ENCODE measurements at regions not wholly inside any gene's neighbourhood (a gene's known extent, or its start where the extent isn't known, plus 50 kb on each side); places are given as distances from the start of the nearest gene placed in this dataset.

DNA sequence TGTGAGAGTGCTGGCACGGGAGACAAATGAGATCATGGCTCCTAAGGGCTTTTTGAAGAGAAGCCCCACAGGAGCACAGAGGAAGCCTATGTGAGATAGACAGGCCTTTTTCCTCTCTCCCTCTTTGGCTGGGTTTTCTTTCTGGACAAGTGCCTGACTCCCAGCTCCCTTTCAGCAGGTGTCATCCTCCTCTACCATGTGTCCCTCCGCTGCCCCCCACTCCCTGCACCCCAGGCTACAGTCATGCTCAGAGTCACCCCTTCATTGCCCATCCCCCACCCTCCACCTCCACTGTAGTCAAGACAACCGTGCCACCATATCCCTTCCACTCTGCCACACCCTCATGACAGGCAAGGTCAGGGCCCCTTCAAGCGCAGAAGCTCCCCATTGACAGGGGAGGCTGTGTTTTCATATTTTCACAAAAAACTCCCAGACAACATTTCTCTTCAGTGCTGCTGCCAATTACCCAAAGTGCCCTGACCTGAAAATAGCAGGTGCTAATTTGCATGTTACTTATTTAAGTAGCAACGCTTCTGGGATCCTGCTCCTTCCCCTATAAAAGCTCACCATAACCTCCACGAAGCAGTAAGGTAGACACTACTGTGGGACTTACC is 92.1 kb upstream of the IPO9 start:
- H3K36me3 ChIP-seq (replicated peaks in 1 of 2; ENCODE audit: control insufficient read depth in 1 of 2, insufficient read depth in 2 of 2, low read length in 1 of 2) = peaks cover 2 to 20% of the 10 kb centered on the region in 2 experiments
- H3K9ac ChIP-seq = peak overlapping the region; percentile 84
- no peaks in the 10 kb centered on the region for H3K27me3 ChIP-seq (ENCODE audit: insufficient read depth)
- H3F3A ChIP-seq (replicated peaks; ENCODE audit: insufficient read depth) = peaks cover 33% of the 10 kb centered on the region
- no peaks in the 10 kb centered on the region for H3K9me2 ChIP-seq
- H3K4me2 ChIP-seq = peak overlapping the region; percentile 81
- ChIA-PET CTCF (interaction anchor here (1.0 to 2.6 kb wide), 6 partner anchors 27 to 255 kb away, joined by 3 to 14 read pairs (median 7); no protein-coding TSS in a partner anchor), POLR2A (no interaction called here)
- H3K4me1 ChIP-seq (ENCODE audit: control insufficient read depth in 1 of 2, insufficient read depth in 2 of 2, low read depth in 1 of 2, low read length in 1 of 2) = peaks cover 28 to 50% of the 10 kb centered on the region in 2 experiments; a peak in 3 of 4 replicates
- H3K27ac ChIP-seq (ENCODE audit: low read depth in 2 of 2, low read length in 1 of 2) = peak overlapping the region; percentile 54 to 98; a peak in 3 of 4 replicates
- H3K4me3 ChIP-seq (ENCODE audit: low read depth in 2 of 2, low read length in 1 of 2) = no peak overlapping the region; a peak in 1 of 4 replicates
- H4K20me1 ChIP-seq (ENCODE audit: insufficient read depth) = peaks cover 3% of the 10 kb centered on the region; the same call in 1 of the 2 replicates
- DNase-seq = no peak
- no peak overlapping the region for H2AFZ ChIP-seq (ENCODE audit: low read depth)
- peaks cover 100% of the 10 kb centered on the region for H3K79me2 ChIP-seq (ENCODE audit: insufficient read depth)
- TF ChIP-seq GABPA (IDR thresholded peaks at IDR 0.05; ENCODE audit: low read depth) (no peak), CHD2 (IDR thresholded peaks at IDR 0.05; ENCODE audit: low read length, partially characterized antibody) (no peak), FOXM1 (IDR thresholded peaks at IDR 0.05; ENCODE audit: low read depth) (no peak), JUND (IDR thresholded peaks at IDR 0.05) (no peak), YY1 (IDR thresholded peaks at IDR 0.05; ENCODE audit: low read depth) (no peak), POLR2AphosphoS5 (IDR thresholded peaks at IDR 0.05; ENCODE audit: low read depth, low read length) (no peak), NFIC (IDR thresholded peaks at IDR 0.05; ENCODE audit: borderline replicate concordance) (no peak), FOSL2 (IDR thresholded peaks at IDR 0.05; ENCODE audit: borderline replicate concordance, low read depth) (no peak)
- TF ChIP-seq, protein P1, sequence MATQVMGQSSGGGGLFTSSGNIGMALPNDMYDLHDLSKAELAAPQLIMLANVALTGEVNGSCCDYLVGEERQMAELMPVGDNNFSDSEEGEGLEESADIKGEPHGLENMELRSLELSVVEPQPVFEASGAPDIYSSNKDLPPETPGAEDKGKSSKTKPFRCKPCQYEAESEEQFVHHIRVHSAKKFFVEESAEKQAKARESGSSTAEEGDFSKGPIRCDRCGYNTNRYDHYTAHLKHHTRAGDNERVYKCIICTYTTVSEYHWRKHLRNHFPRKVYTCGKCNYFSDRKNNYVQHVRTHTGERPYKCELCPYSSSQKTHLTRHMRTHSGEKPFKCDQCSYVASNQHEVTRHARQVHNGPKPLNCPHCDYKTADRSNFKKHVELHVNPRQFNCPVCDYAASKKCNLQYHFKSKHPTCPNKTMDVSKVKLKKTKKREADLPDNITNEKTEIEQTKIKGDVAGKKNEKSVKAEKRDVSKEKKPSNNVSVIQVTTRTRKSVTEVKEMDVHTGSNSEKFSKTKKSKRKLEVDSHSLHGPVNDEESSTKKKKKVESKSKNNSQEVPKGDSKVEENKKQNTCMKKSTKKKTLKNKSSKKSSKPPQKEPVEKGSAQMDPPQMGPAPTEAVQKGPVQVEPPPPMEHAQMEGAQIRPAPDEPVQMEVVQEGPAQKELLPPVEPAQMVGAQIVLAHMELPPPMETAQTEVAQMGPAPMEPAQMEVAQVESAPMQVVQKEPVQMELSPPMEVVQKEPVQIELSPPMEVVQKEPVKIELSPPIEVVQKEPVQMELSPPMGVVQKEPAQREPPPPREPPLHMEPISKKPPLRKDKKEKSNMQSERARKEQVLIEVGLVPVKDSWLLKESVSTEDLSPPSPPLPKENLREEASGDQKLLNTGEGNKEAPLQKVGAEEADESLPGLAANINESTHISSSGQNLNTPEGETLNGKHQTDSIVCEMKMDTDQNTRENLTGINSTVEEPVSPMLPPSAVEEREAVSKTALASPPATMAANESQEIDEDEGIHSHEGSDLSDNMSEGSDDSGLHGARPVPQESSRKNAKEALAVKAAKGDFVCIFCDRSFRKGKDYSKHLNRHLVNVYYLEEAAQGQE (IDR thresholded peaks at IDR 0.05; ENCODE audit: low read depth, low read length) = no peak
- WGBS (ENCODE audit: low lambda C conversion rate) = 88% methylated on average over 6 of the region's 6 CpGs
- H3K9me3 ChIP-seq = no peaks in the 10 kb centered on the region

DNA sequence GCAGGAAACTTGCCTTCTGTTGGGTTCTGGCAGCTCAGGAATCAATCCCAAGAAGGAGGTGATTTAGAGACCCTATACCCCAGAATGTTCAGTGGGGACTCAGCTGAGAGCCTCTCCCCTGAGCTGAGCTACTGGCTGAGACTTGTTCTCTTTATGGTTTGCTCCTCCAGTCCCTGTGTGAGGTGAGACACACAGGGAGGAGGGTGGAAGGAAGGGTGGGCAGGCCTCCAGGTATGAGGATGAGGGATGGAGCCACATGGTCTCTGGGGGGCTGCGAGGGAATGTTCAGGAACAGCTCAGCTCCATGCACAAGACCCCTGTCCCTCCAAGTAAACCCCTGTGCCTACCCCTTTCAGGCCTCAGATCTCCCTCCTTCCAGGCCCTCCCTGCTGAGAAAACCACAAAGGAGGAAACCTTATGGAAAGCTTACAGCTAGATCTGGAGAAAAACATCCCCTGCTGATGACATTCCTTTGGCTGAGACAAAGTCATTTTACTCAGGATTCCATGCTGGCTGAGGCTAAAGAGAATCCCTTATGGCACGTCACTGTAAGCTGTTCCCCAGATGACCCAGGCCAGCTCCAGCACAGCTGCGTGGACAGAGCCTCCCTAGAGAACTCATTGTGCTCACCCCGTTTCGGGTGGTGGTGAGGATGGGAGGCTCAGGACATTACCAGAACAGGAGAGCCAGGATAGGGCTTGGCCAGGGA is 91.5 kb upstream of the IPO9 start:
- Histone ChIP-seq H3K9me3 (no peaks in the 10 kb centered on the region), H3K4me2 (peak overlapping the region; percentile 81), H4K20me1 (ENCODE audit: insufficient read depth) (no peaks in the 10 kb centered on the region; the same call in 1 of the 2 replicates), H2AFZ (ENCODE audit: low read depth) (no peak overlapping the region), H3K9ac (peak overlapping the region; percentile 84), H3K27ac (ENCODE audit: low read depth in 2 of 2, low read length in 1 of 2) (peak overlapping the region; percentile 54 to 98; a peak in 3 of 4 replicates), H3K36me3 (replicated peaks in 1 of 2; ENCODE audit: control insufficient read depth in 1 of 2, insufficient read depth in 2 of 2, low read length in 1 of 2) (peaks cover 2 to 22% of the 10 kb centered on the region in 2 experiments), H3K79me2 (ENCODE audit: insufficient read depth) (peaks cover 100% of the 10 kb centered on the region), H3K4me3 (ENCODE audit: low read depth in 2 of 2, low read length in 1 of 2) (no peak overlapping the region; a peak in 1 of 4 replicates), H3K27me3 (ENCODE audit: insufficient read depth) (no peaks in the 10 kb centered on the region), H3K9me2 (no peaks in the 10 kb centered on the region), H3K4me1 (ENCODE audit: control insufficient read depth in 1 of 2, insufficient read depth in 2 of 2, low read depth in 1 of 2, low read length in 1 of 2) (peaks cover 25 to 51% of the 10 kb centered on the region in 2 experiments; a peak in 3 of 4 replicates), H3F3A (replicated peaks; ENCODE audit: insufficient read depth) (peaks cover 38% of the 10 kb centered on the region)
- POLR2A ChIA-PET = no interaction called here
- WGBS (ENCODE audit: low lambda C conversion rate) = 60% methylated on average over 5 of the region's 5 CpGs
- CTCF ChIA-PET = interaction anchor here (1.0 to 2.6 kb wide), 6 partner anchors 28 to 256 kb away, joined by 3 to 14 read pairs (median 7); no protein-coding TSS in a partner anchor
- TF ChIP-seq TCF12 (IDR thresholded peaks at IDR 0.05) = peak; percentile 46; the same call in 1 of the 2 replicates
- TF ChIP-seq, protein P1 (IDR thresholded peaks at IDR 0.05; ENCODE audit: low read depth, low read length) = peak; percentile 58; the same call in 1 of the 2 replicates
- no peak for TF ChIP-seq MXI1 (IDR thresholded peaks at IDR 0.05; ENCODE audit: low read depth, low read length)
- TF ChIP-seq, protein P2, sequence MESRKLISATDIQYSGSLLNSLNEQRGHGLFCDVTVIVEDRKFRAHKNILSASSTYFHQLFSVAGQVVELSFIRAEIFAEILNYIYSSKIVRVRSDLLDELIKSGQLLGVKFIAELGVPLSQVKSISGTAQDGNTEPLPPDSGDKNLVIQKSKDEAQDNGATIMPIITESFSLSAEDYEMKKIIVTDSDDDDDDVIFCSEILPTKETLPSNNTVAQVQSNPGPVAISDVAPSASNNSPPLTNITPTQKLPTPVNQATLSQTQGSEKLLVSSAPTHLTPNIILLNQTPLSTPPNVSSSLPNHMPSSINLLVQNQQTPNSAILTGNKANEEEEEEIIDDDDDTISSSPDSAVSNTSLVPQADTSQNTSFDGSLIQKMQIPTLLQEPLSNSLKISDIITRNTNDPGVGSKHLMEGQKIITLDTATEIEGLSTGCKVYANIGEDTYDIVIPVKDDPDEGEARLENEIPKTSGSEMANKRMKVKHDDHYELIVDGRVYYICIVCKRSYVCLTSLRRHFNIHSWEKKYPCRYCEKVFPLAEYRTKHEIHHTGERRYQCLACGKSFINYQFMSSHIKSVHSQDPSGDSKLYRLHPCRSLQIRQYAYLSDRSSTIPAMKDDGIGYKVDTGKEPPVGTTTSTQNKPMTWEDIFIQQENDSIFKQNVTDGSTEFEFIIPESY (IDR thresholded peaks at IDR 0.05; ENCODE audit: borderline replicate concordance, low read depth) = no peak
- DNase-seq = no peak
